ENCODE measurements at regions not wholly inside any gene's neighbourhood (a gene's known extent, or its start where the extent isn't known, plus 50 kb on each side); places are given as distances from the start of the nearest gene placed in this dataset.

GRCh38 chr6:49001856-49002541 lies 461.1 kb downstream of the MMUT start:
- in situ Hi-C loops (cut with MboI), result no loop called here
- H3K4me3 ChIP-seq, result no peak overlapping the region
- DNase-seq (ENCODE audit: low read depth, low spot score), result no peak
- no peak overlapping the region for H3K9ac ChIP-seq (ENCODE audit: control insufficient read depth, insufficient read depth, low read length)
- ChIA-PET SMC1A (ENCODE audit: uncharacterized antibody, unreplicated experiment) (no interaction called here), RAD21 (ENCODE audit: unreplicated experiment) (no interaction called here), POLR2A (no interaction called here), CTCF (no interaction called here)
- H3K36me3 ChIP-seq (ENCODE audit: control insufficient read depth in 2 of 2, insufficient read depth in 2 of 2, low read length in 1 of 2), result no peaks in the 10 kb centered on the region
- no peak overlapping the region for H3K27ac ChIP-seq (ENCODE audit: control insufficient read depth, insufficient read depth)
- no peak overlapping the region for H3K4me2 ChIP-seq (ENCODE audit: control insufficient read depth, insufficient read depth)
- TF ChIP-seq PAX5 (IDR thresholded peaks at IDR 0.05; ENCODE audit: borderline replicate concordance, low read depth, low read length) (no peak), NR2C2 (IDR thresholded peaks at IDR 0.05; ENCODE audit: borderline replicate concordance, control insufficient read depth, insufficient read length, low read depth) (no peak)
- H2AFZ ChIP-seq (ENCODE audit: control insufficient read depth, low read depth, low read length), result no peak overlapping the region
- H3K4me1 ChIP-seq (ENCODE audit: control insufficient read depth, insufficient read depth, low read length), result no peaks in the 10 kb centered on the region
- intact Hi-C loops (cut with micrococcal nuclease; ENCODE audit: unreplicated experiment), result no loop called here
- no peaks in the 10 kb centered on the region for H3K79me2 ChIP-seq (ENCODE audit: control insufficient read depth, insufficient read depth, low read length)
- no peak for FAIRE-seq
- no peaks in the 10 kb centered on the region for H4K20me1 ChIP-seq (ENCODE audit: control insufficient read depth, insufficient read depth)
- H3K9me3 ChIP-seq (replicated peaks; ENCODE audit: control insufficient read depth, insufficient read depth, low read length), result no peaks in the 10 kb centered on the region
- BruUV-seq (replicated peaks), result no TSS peak
- H3K27me3 ChIP-seq (replicated peaks in 1 of 2; ENCODE audit: control insufficient read depth in 2 of 2, insufficient read depth in 2 of 2, low read length in 1 of 2), result no peaks in the 10 kb centered on the region
- ATAC-seq, result no peak

- H3K4me1 ChIP-seq (ENCODE audit: control insufficient read depth, insufficient read depth, low read length), result no peaks in the 10 kb centered on the region
- H3K27me3 ChIP-seq (replicated peaks in 1 of 2; ENCODE audit: control insufficient read depth in 2 of 2, insufficient read depth in 2 of 2, low read length in 1 of 2), result no peaks in the 10 kb centered on the region
- no peak for DNase-seq (ENCODE audit: low read depth, low spot score)
- POLR2A ChIA-PET, result no interaction called here
- CTCF ChIA-PET, result no interaction called here
- no peak overlapping the region for H3K9ac ChIP-seq (ENCODE audit: control insufficient read depth, insufficient read depth, low read length)
- RAD21 ChIA-PET (ENCODE audit: unreplicated experiment), result no interaction called here
- H3K36me3 ChIP-seq (ENCODE audit: control insufficient read depth in 2 of 2, insufficient read depth in 2 of 2, low read length in 1 of 2), result no peaks in the 10 kb centered on the region
- H4K20me1 ChIP-seq (ENCODE audit: control insufficient read depth, insufficient read depth), result no peaks in the 10 kb centered on the region
- no peak overlapping the region for H3K27ac ChIP-seq (ENCODE audit: control insufficient read depth, insufficient read depth)
- SMC1A ChIA-PET (ENCODE audit: uncharacterized antibody, unreplicated experiment), result no interaction called here
- no peak for ATAC-seq
- H2AFZ ChIP-seq (ENCODE audit: control insufficient read depth, low read depth, low read length), result no peak overlapping the region
- no TSS peak for BruUV-seq (replicated peaks)
- FAIRE-seq, result no peak
- no peaks in the 10 kb centered on the region for H3K9me3 ChIP-seq (replicated peaks; ENCODE audit: control insufficient read depth, insufficient read depth, low read length)
- intact Hi-C loops (cut with micrococcal nuclease; ENCODE audit: unreplicated experiment), result no loop called here
- no peaks in the 10 kb centered on the region for H3K79me2 ChIP-seq (ENCODE audit: control insufficient read depth, insufficient read depth, low read length)
- H3K4me2 ChIP-seq (ENCODE audit: control insufficient read depth, insufficient read depth), result no peak overlapping the region
- in situ Hi-C loops (cut with MboI), result no loop called here
- H3K4me3 ChIP-seq, result no peak overlapping the region
- TF ChIP-seq FOXM1 (IDR thresholded peaks at IDR 0.05; ENCODE audit: low read depth, low read length) (no peak), FOXK2 (IDR thresholded peaks at IDR 0.05) (no peak), POLR2AphosphoS2 (IDR thresholded peaks at IDR 0.05; ENCODE audit: low read depth, low read length) (no peak), TCF7 (IDR thresholded peaks at IDR 0.05; ENCODE audit: borderline replicate concordance) (no peak), ASH2L (IDR thresholded peaks at IDR 0.05; ENCODE audit: borderline replicate concordance, low read depth) (no peak), NKRF (conservative IDR thresholded peaks at IDR 0.05) (no peak), PKNOX1 (IDR thresholded peaks at IDR 0.05) (no peak), CUX1 (IDR thresholded peaks at IDR 0.05; ENCODE audit: insufficient replicate concordance, low read depth, low read length) (no peak), IKZF2 (IDR thresholded peaks at IDR 0.05) (no peak)
Measured at GRCh38 chr6:48998574-48998973, 464.5 kb downstream of the MMUT start.

Measured in GM12878 (cell line).